MM.1S (cell line): ENCODE measurements at regions not wholly inside any gene's neighbourhood (a gene's known extent, or its start where the extent isn't known, plus 50 kb on each side); places are given as distances from the start of the nearest gene placed in this dataset.

Experiments
- DNase-seq: peaks from one replicate; pipeline ENCODE4 v3.0.0-alpha.2; 2015
- H2AFZ ChIP-seq: fragments of 300-600 bp; sonication (generic); 2 replicates; pipeline ENCODE4 v1.6.0; 2016; ENCODE audit warnings: antibody characterized with exemption, low read length
- H3F3A ChIP-seq: fragments of 300-600 bp; sonication (generic); 2 replicates; pipeline ENCODE4 v1.6.1; 2016; ENCODE audit warnings: mild to moderate bottlenecking, antibody characterized with exemption, low read length, moderate library complexity, mixed read lengths; ENCODE audit not compliant: insufficient read depth
- H3K27ac ChIP-seq: fragments of 300-600 bp; sonication (generic); 2 replicates; pipeline ENCODE4 v1.5.1; 2016; ENCODE audit warnings: mild to moderate bottlenecking, low read length
- H3K27me3 ChIP-seq: fragments of 300-600 bp; sonication (generic); replicated peaks from 2 replicates; pipeline ENCODE4 v1.6.0; 2016; ENCODE audit warnings: low read length; ENCODE audit not compliant: insufficient read depth
- H3K36me3 ChIP-seq: fragments of 300-600 bp; sonication (generic); replicated peaks from 2 replicates; pipeline ENCODE4 v1.6.1; 2016; ENCODE audit warnings: mild to moderate bottlenecking, low read length, mixed read lengths; ENCODE audit not compliant: insufficient read depth
- H3K4me1 ChIP-seq: fragments of 300-600 bp; sonication (generic); 2 replicates; pipeline ENCODE4 v1.6.1; 2016; ENCODE audit warnings: low read length, mixed read lengths
- H3K4me2 ChIP-seq: fragments of 300-600 bp; sonication (generic); 2 replicates; pipeline ENCODE4 v1.6.0; 2016; ENCODE audit warnings: low read depth, low read length
- H3K4me3 ChIP-seq: fragments of 300-600 bp; sonication (generic); 2 replicates; pipeline ENCODE4 v1.5.1; 2016; ENCODE audit warnings: low read length, mixed read lengths
- H3K79me2 ChIP-seq: fragments of 300-600 bp; sonication (generic); 2 replicates; pipeline ENCODE4 v1.6.1; 2016; ENCODE audit warnings: mixed run types, low read length, mixed read lengths
- H3K9ac ChIP-seq: fragments of 300-600 bp; sonication (generic); 2 replicates; pipeline ENCODE4 v1.6.1; 2016; ENCODE audit warnings: low read length, mixed read lengths
- H3K9me2 ChIP-seq: fragments of 300-600 bp; sonication (generic); replicated peaks from 2 replicates; pipeline ENCODE4 v1.6.1; 2016; ENCODE audit warnings: mild to moderate bottlenecking, low read length, mixed read lengths; ENCODE audit not compliant: insufficient read depth
- H3K9me3 ChIP-seq: fragments of 300-600 bp; sonication (generic); replicated peaks from 2 replicates; pipeline ENCODE4 v1.6.1; 2016; ENCODE audit warnings: mild to moderate bottlenecking, low read length, mixed read lengths; ENCODE audit not compliant: insufficient read depth
- H4K20me1 ChIP-seq: fragments of 300-600 bp; sonication (generic); 2 replicates; pipeline ENCODE4 v1.6.1; 2016; ENCODE audit warnings: mild to moderate bottlenecking, low read length, moderate library complexity, mixed read lengths; ENCODE audit not compliant: insufficient read depth
- CTCF ChIP-seq: fragments of 300-600 bp; sonication (generic); IDR thresholded peaks from 2 replicates; pipeline ENCODE4 v1.5.1; 2016; ENCODE audit warnings: antibody characterized with exemption, low read length, mixed read lengths
- EZH2 ChIP-seq: fragments of 300-600 bp; sonication (generic); optimal IDR thresholded peaks from 2 replicates; pipeline ENCODE3; 2017; ENCODE audit warnings: low read depth, mild to moderate bottlenecking, antibody characterized with exemption, low read length, mixed read lengths
- EZH2phosphoT487 ChIP-seq: fragments of 300-600 bp; sonication (generic); IDR thresholded peaks from 2 replicates; pipeline ENCODE4 v1.6.1; 2018; ENCODE audit warnings: antibody characterized with exemption, low read length

GRCh38 chr4:1579901-1580691 is 104.0 kb downstream of the FAM53A start:
- no peak for DNase-seq
- Histone ChIP-seq H3K4me1 (no peaks in the 10 kb centered on the region), H3K9ac (no peak overlapping the region), H3K4me3 (no peak overlapping the region), H4K20me1 (no peaks in the 10 kb centered on the region), H3K9me2 (no peaks in the 10 kb centered on the region), H3K4me2 (no peak overlapping the region), H3K9me3 (no peaks in the 10 kb centered on the region), H3K27ac (no peak overlapping the region), H3K27me3 (no peaks in the 10 kb centered on the region), H3K36me3 (no peaks in the 10 kb centered on the region), H3K79me2 (no peaks in the 10 kb centered on the region), H2AFZ (no peak overlapping the region), H3F3A (no peaks in the 10 kb centered on the region)
- TF ChIP-seq CTCF (no peak), EZH2phosphoT487 (no peak), EZH2 (no peak)

GRCh38 chr4:1579001-1579900 is 104.9 kb downstream of the FAM53A start:
- no peaks in the 10 kb centered on the region for H3K4me1 ChIP-seq
- no peaks in the 10 kb centered on the region for H3F3A ChIP-seq
- no peak overlapping the region for H3K4me3 ChIP-seq
- H2AFZ ChIP-seq: no peak overlapping the region
- TF ChIP-seq EZH2 (no peak), EZH2phosphoT487 (no peak), CTCF (no peak)
- H3K9me2 ChIP-seq: no peaks in the 10 kb centered on the region
- no peaks in the 10 kb centered on the region for H3K9me3 ChIP-seq
- H4K20me1 ChIP-seq: no peaks in the 10 kb centered on the region
- H3K4me2 ChIP-seq: no peak overlapping the region
- no peak overlapping the region for H3K9ac ChIP-seq
- no peaks in the 10 kb centered on the region for H3K36me3 ChIP-seq
- H3K27me3 ChIP-seq: no peaks in the 10 kb centered on the region
- H3K79me2 ChIP-seq: no peaks in the 10 kb centered on the region
- H3K27ac ChIP-seq: no peak overlapping the region
- no peak for DNase-seq

- H4K20me1 ChIP-seq: no peaks in the 10 kb centered on the region
- H3K4me1 ChIP-seq: no peaks in the 10 kb centered on the region
- H3K4me2 ChIP-seq: no peak overlapping the region
- H3K79me2 ChIP-seq: no peaks in the 10 kb centered on the region
- TF ChIP-seq EZH2: no peak
- TF ChIP-seq CTCF: no peak
- TF ChIP-seq EZH2phosphoT487: no peak
- H3K27ac ChIP-seq: no peak overlapping the region
- H2AFZ ChIP-seq: no peak overlapping the region
- H3K4me3 ChIP-seq: no peak overlapping the region
- no peak for DNase-seq
- no peaks in the 10 kb centered on the region for H3K27me3 ChIP-seq
- H3K9ac ChIP-seq: no peak overlapping the region
- H3K9me3 ChIP-seq: no peaks in the 10 kb centered on the region
- H3F3A ChIP-seq: no peaks in the 10 kb centered on the region
- no peaks in the 10 kb centered on the region for H3K9me2 ChIP-seq
- H3K36me3 ChIP-seq: no peaks in the 10 kb centered on the region
Measured at GRCh38 chr4:1578251-1578773, 105.8 kb downstream of the FAM53A start.
